Activated CD4-positive, alpha-beta memory T cell treated with anti-CD3 and anti-CD28 coated beads, Interleukin-2, amount 10 ng/mL, durations not matched to agents 7 days and 5 days (primary cell): ENCODE measurements at regions not wholly inside any gene's neighbourhood (a gene's known extent, or its start where the extent isn't known, plus 50 kb on each side); places are given as distances from the start of the nearest gene placed in this dataset.
A peak's percentile ranks its signal among the peaks of the same experiment; 100 is the strongest.

ENCODE experiments used
- CTCF ChIA-PET: fragments of 350-600 bp; sonication (Branson Sonifier 250); formaldehyde crosslinking; loops from one replicate; lab custom pipeline; 2021; ENCODE audit warnings: antibody characterized with exemption, inconsistent platforms; lab: Charles Lee
- POLR2A ChIA-PET: fragments of 350-600 bp; sonication (Branson Sonifier 250); formaldehyde crosslinking; loops from one replicate; lab custom pipeline; 2021; ENCODE audit warnings: antibody characterized with exemption; lab: Charles Lee
- DNase-seq: peaks from one replicate; pipeline ENCODE4 v3.0.0-alpha.2; 2020
- H3K27ac Mint-ChIP-seq: one replicate; pipeline ENCODE4 v1.8.0; 2021; ENCODE audit warnings: mild to moderate bottlenecking, mixed read lengths
- H3K27me3 Mint-ChIP-seq: one replicate; pipeline ENCODE4 v1.8.0; 2021; ENCODE audit warnings: mixed read lengths
- H3K36me3 Mint-ChIP-seq: one replicate; pipeline ENCODE4 v1.8.0; 2021; ENCODE audit warnings: low read depth, mixed read lengths
- H3K4me1 Mint-ChIP-seq: one replicate; pipeline ENCODE4 v1.8.0; 2021; ENCODE audit warnings: mixed read lengths
- H3K4me3 Mint-ChIP-seq: one replicate; pipeline ENCODE4 v1.8.0; 2021; ENCODE audit warnings: mild to moderate bottlenecking, mixed read lengths
- H3K9me3 Mint-ChIP-seq: one replicate; pipeline ENCODE4 v1.8.0; 2021; ENCODE audit warnings: mixed read lengths

GRCh38 chr1:232250838-232251237 is 379.1 kb downstream of the SIPA1L2 start:
- no peak overlapping the region for H3K4me3 Mint-ChIP-seq
- H3K27ac Mint-ChIP-seq, result no peak overlapping the region
- POLR2A ChIA-PET, result no interaction called here
- no peaks in the 10 kb centered on the region for H3K4me1 Mint-ChIP-seq
- H3K9me3 Mint-ChIP-seq, result no peaks in the 10 kb centered on the region
- DNase-seq, result no peak
- H3K27me3 Mint-ChIP-seq, result peaks cover 21% of the 10 kb centered on the region
- CTCF ChIA-PET, result no interaction called here
- no peaks in the 10 kb centered on the region for H3K36me3 Mint-ChIP-seq

- ChIA-PET POLR2A (no interaction called here), CTCF (no interaction called here)
- Mint-ChIP-seq H3K4me3 (no peak overlapping the region), H3K9me3 (no peaks in the 10 kb centered on the region), H3K27ac (no peak overlapping the region), H3K36me3 (no peaks in the 10 kb centered on the region), H3K27me3 (peaks cover 22% of the 10 kb centered on the region), H3K4me1 (no peaks in the 10 kb centered on the region)
- DNase-seq, result no peak
These were observed 379.8 kb downstream of the SIPA1L2 start for GRCh38 chr1:232249861-232250777.

- H3K27me3 Mint-ChIP-seq, result peaks cover 22% of the 10 kb centered on the region
- no peak overlapping the region for H3K27ac Mint-ChIP-seq
- DNase-seq, result no peak
- H3K4me3 Mint-ChIP-seq, result no peak overlapping the region
- H3K4me1 Mint-ChIP-seq, result no peaks in the 10 kb centered on the region
- POLR2A ChIA-PET, result no interaction called here
- no peaks in the 10 kb centered on the region for H3K9me3 Mint-ChIP-seq
- no peaks in the 10 kb centered on the region for H3K36me3 Mint-ChIP-seq
- CTCF ChIA-PET, result no interaction called here
These were observed 380.6 kb downstream of the SIPA1L2 start for GRCh38 chr1:232249339-232249738.

- H3K4me1 Mint-ChIP-seq, result no peaks in the 10 kb centered on the region
- H3K27ac Mint-ChIP-seq, result no peak overlapping the region
- no peak for DNase-seq
- no peaks in the 10 kb centered on the region for H3K36me3 Mint-ChIP-seq
- ChIA-PET CTCF (no interaction called here), POLR2A (no interaction called here)
- H3K27me3 Mint-ChIP-seq, result peaks cover 24% of the 10 kb centered on the region
- H3K4me3 Mint-ChIP-seq, result no peak overlapping the region
- no peaks in the 10 kb centered on the region for H3K9me3 Mint-ChIP-seq
These were observed 381.6 kb downstream of the SIPA1L2 start for GRCh38 chr1:232248276-232248820.

GRCh38 chr1:232247669-232248068 is 382.3 kb downstream of the SIPA1L2 start:
- Mint-ChIP-seq H3K27me3 (peaks cover 19% of the 10 kb centered on the region), H3K4me1 (no peaks in the 10 kb centered on the region)
- POLR2A ChIA-PET, result no interaction called here

GRCh38 chr1:232244426-232244825 is 385.5 kb downstream of the SIPA1L2 start:
- Mint-ChIP-seq H3K4me1 (no peaks in the 10 kb centered on the region), H3K4me3 (no peak overlapping the region), H3K36me3 (no peaks in the 10 kb centered on the region), H3K27ac (no peak overlapping the region), H3K27me3 (peaks cover 16% of the 10 kb centered on the region), H3K9me3 (no peaks in the 10 kb centered on the region)
- POLR2A ChIA-PET, result no interaction called here
- no peak for DNase-seq
- CTCF ChIA-PET, result interaction anchor here (0.5 kb wide), 1 partner anchor 413 kb away, joined by 3 read pairs; no protein-coding TSS in a partner anchor

More at GRCh38 chr1:232247669-232248068, 382.3 kb downstream of the SIPA1L2 start:
- Mint-ChIP-seq H3K27ac (no peak overlapping the region), H3K36me3 (no peaks in the 10 kb centered on the region), H3K9me3 (no peaks in the 10 kb centered on the region), H3K4me3 (no peak overlapping the region)
- CTCF ChIA-PET, result no interaction called here
- no peak for DNase-seq

GRCh38 chr1:232239998-232240397 is 389.9 kb downstream of the SIPA1L2 start:
- H3K4me1 Mint-ChIP-seq, result no peaks in the 10 kb centered on the region
- H3K36me3 Mint-ChIP-seq, result no peaks in the 10 kb centered on the region
- ChIA-PET POLR2A (no interaction called here), CTCF (no interaction called here)
- no peak for DNase-seq
- no peak overlapping the region for H3K27ac Mint-ChIP-seq
- H3K9me3 Mint-ChIP-seq, result no peaks in the 10 kb centered on the region
- H3K27me3 Mint-ChIP-seq, result peaks cover 5% of the 10 kb centered on the region
- H3K4me3 Mint-ChIP-seq, result no peak overlapping the region

GRCh38 chr1:232239522-232239921 is 390.4 kb downstream of the SIPA1L2 start:
- no peaks in the 10 kb centered on the region for H3K4me1 Mint-ChIP-seq
- no peak overlapping the region for H3K4me3 Mint-ChIP-seq
- peaks cover 5% of the 10 kb centered on the region for H3K27me3 Mint-ChIP-seq
- no peak for DNase-seq
- no peak overlapping the region for H3K27ac Mint-ChIP-seq
- ChIA-PET POLR2A (no interaction called here), CTCF (no interaction called here)
- H3K36me3 Mint-ChIP-seq, result no peaks in the 10 kb centered on the region
- H3K9me3 Mint-ChIP-seq, result no peaks in the 10 kb centered on the region

GRCh38 chr1:232238009-232238408 is 391.9 kb downstream of the SIPA1L2 start:
- no peak for DNase-seq
- H3K4me1 Mint-ChIP-seq, result no peaks in the 10 kb centered on the region

GRCh38 chr1:232227306-232227705 is 402.6 kb downstream of the SIPA1L2 start:
- ChIA-PET POLR2A (no interaction called here), CTCF (interaction anchor here (0.8 kb wide), 1 partner anchor 398 kb away, joined by 6 read pairs; no protein-coding TSS in a partner anchor)
- H3K27ac Mint-ChIP-seq, result no peak overlapping the region
- no peak overlapping the region for H3K4me3 Mint-ChIP-seq
- H3K9me3 Mint-ChIP-seq, result no peaks in the 10 kb centered on the region
- H3K27me3 Mint-ChIP-seq, result no peaks in the 10 kb centered on the region
- peaks cover 9% of the 10 kb centered on the region for H3K4me1 Mint-ChIP-seq
- no peaks in the 10 kb centered on the region for H3K36me3 Mint-ChIP-seq
- no peak for DNase-seq

More at GRCh38 chr1:232238009-232238408, 391.9 kb downstream of the SIPA1L2 start:
- Mint-ChIP-seq H3K4me3 (no peak overlapping the region), H3K9me3 (no peaks in the 10 kb centered on the region), H3K27me3 (peaks cover 3% of the 10 kb centered on the region), H3K36me3 (no peaks in the 10 kb centered on the region), H3K27ac (no peak overlapping the region)
- POLR2A ChIA-PET, result no interaction called here
- CTCF ChIA-PET, result no interaction called here

- peak; percentile 54 for DNase-seq
- ChIA-PET POLR2A (interaction anchor here (0.6 kb wide), 1 partner anchor 14 kb away, joined by 3 read pairs; no protein-coding TSS in a partner anchor), CTCF (interaction anchor here (0.7 kb wide), 1 partner anchor 8 kb away, joined by 3 read pairs; no protein-coding TSS in a partner anchor)
- Mint-ChIP-seq H3K36me3 (no peaks in the 10 kb centered on the region), H3K27ac (peak overlapping the region; percentile 13), H3K4me1 (peaks cover 9% of the 10 kb centered on the region), H3K9me3 (no peaks in the 10 kb centered on the region), H3K27me3 (no peaks in the 10 kb centered on the region), H3K4me3 (no peak overlapping the region)
These were observed 403.7 kb downstream of the SIPA1L2 start for GRCh38 chr1:232226197-232226712.

- H3K27me3 Mint-ChIP-seq, result no peaks in the 10 kb centered on the region
- H3K9me3 Mint-ChIP-seq, result no peaks in the 10 kb centered on the region
- CTCF ChIA-PET, result interaction anchor here (0.7 kb wide), 1 partner anchor 7 kb away, joined by 3 read pairs; no protein-coding TSS in a partner anchor
- POLR2A ChIA-PET, result no interaction called here
- no peaks in the 10 kb centered on the region for H3K36me3 Mint-ChIP-seq
- peaks cover 9% of the 10 kb centered on the region for H3K4me1 Mint-ChIP-seq
- H3K27ac Mint-ChIP-seq, result no peak overlapping the region
- DNase-seq, result no peak
- H3K4me3 Mint-ChIP-seq, result no peak overlapping the region
These were observed 404.4 kb downstream of the SIPA1L2 start for GRCh38 chr1:232225336-232226131.

GRCh38 chr1:232223887-232224286 is 406.0 kb downstream of the SIPA1L2 start:
- peaks cover 9% of the 10 kb centered on the region for H3K4me1 Mint-ChIP-seq
- H3K27me3 Mint-ChIP-seq, result no peaks in the 10 kb centered on the region
- no peaks in the 10 kb centered on the region for H3K36me3 Mint-ChIP-seq
- DNase-seq, result no peak
- ChIA-PET POLR2A (no interaction called here), CTCF (no interaction called here)
- no peak overlapping the region for H3K4me3 Mint-ChIP-seq
- H3K27ac Mint-ChIP-seq, result no peak overlapping the region
- H3K9me3 Mint-ChIP-seq, result no peaks in the 10 kb centered on the region
